ENCODE measurements at regions not wholly inside any gene's neighbourhood (a gene's known extent, or its start where the extent isn't known, plus 50 kb on each side); places are given as distances from the start of the nearest gene placed in this dataset.
"Not testable (repeated sequence)": the region's sequence is repeated elsewhere in the genome, so short reads cannot be mapped to it uniquely, and the experiment has no call there.

GRCh38 chr7:13728430-13728829 lies 261.0 kb downstream of the ETV1 start:
- H3K27me3 Mint-ChIP-seq (ENCODE audit: low read depth); H3K36me3 Mint-ChIP-seq (ENCODE audit: low read depth); H3K9me3 Mint-ChIP-seq; H3K4me1 Mint-ChIP-seq (ENCODE audit: low read depth); H3K4me3 Mint-ChIP-seq (ENCODE audit: low read depth); DNase-seq (ENCODE audit: low spot score); H3K27ac Mint-ChIP-seq; intact Hi-C loops (cut with micrococcal nuclease): not testable (repeated sequence)

GRCh38 chr7:13731643-13732042 lies 257.8 kb downstream of the ETV1 start:
- Mint-ChIP-seq H3K36me3 (ENCODE audit: low read depth) (no peaks in the 10 kb centered on the region), H3K27me3 (ENCODE audit: low read depth) (no peaks in the 10 kb centered on the region), H3K4me1 (ENCODE audit: low read depth) (no peaks in the 10 kb centered on the region), H3K27ac (no peak overlapping the region), H3K9me3 (no peaks in the 10 kb centered on the region), H3K4me3 (ENCODE audit: low read depth) (no peak overlapping the region)
- intact Hi-C loops (cut with micrococcal nuclease): no loop called here
- DNase-seq (ENCODE audit: low spot score): no peak

DNA sequence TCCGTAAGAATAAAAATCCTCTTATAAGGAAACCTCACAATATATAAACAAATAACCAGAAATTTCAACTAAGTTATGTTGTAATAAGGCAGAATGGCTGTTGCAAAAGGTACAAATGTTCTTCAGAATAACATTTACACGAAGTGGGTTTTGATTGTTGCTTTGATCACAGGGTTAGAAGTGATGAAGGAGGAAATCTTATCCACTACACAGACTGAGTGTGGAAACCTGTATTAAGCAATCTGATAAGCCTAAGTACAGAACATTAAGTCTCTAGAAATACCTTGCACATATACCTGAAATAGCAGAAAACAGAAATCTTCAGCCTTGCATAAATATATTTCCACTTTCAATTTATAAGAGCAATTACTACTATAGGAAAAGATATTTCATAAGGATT lies 251.9 kb downstream of the ETV1 start:
- Mint-ChIP-seq H3K36me3 (ENCODE audit: low read depth) (no peaks in the 10 kb centered on the region), H3K27me3 (ENCODE audit: low read depth) (no peaks in the 10 kb centered on the region), H3K27ac (no peak overlapping the region), H3K4me1 (ENCODE audit: low read depth) (no peaks in the 10 kb centered on the region), H3K4me3 (ENCODE audit: low read depth) (no peak overlapping the region), H3K9me3 (no peaks in the 10 kb centered on the region)
- intact Hi-C loops (cut with micrococcal nuclease): no loop called here
- no peak for DNase-seq (ENCODE audit: low spot score)

DNA sequence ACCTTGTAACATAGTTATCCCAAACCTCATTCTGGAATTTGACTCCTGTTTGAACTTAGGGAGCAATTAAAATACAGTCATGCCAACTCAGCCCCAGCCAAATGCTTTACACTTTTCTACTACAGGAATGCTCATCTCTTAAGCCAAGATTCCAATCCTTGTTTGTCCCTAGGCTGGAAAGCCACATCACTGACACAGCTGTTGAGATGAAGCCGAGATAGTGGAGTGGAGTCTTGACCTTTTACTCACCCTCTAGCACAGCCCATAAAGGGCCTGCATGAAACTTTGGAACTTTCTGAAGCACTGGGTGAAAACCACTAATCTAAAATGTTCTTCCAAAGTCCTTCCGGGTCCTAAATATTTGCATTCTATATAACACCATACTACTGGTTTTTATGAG lies 247.3 kb downstream of the ETV1 start:
- Mint-ChIP-seq H3K4me1 (ENCODE audit: low read depth) (no peaks in the 10 kb centered on the region), H3K9me3 (no peaks in the 10 kb centered on the region), H3K27ac (no peak overlapping the region), H3K27me3 (ENCODE audit: low read depth) (no peaks in the 10 kb centered on the region), H3K4me3 (ENCODE audit: low read depth) (no peak overlapping the region), H3K36me3 (ENCODE audit: low read depth) (no peaks in the 10 kb centered on the region)
- intact Hi-C loops (cut with micrococcal nuclease): no loop called here
- DNase-seq (ENCODE audit: low spot score): no peak

DNA sequence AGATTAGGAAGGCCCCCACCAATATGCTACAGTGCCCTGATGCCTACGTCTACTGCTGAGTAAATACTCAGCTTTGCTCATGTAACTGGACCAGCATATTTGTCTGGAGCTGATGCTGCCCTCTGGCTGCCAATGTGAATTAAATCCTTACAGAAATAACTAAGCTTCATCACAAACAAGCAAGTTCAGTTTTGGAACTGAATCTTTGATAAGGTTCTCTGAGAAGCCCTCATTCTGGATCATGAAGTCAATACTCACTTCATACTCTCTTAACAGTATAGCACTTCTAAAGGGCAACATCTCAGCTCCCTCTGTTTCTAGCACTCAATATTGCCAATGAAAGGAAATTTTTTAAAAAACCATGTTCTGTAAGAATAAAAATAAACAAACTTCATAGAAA lies 246.7 kb downstream of the ETV1 start:
- intact Hi-C loops (cut with micrococcal nuclease): no loop called here
- H3K4me1 Mint-ChIP-seq (ENCODE audit: low read depth): no peaks in the 10 kb centered on the region
- DNase-seq (ENCODE audit: low spot score): no peak
- no peaks in the 10 kb centered on the region for H3K9me3 Mint-ChIP-seq
- H3K36me3 Mint-ChIP-seq (ENCODE audit: low read depth): no peaks in the 10 kb centered on the region
- no peak overlapping the region for H3K4me3 Mint-ChIP-seq (ENCODE audit: low read depth)
- H3K27ac Mint-ChIP-seq: no peak overlapping the region
- no peaks in the 10 kb centered on the region for H3K27me3 Mint-ChIP-seq (ENCODE audit: low read depth)

GRCh38 chr7:13743226-13743625 lies 246.2 kb downstream of the ETV1 start:
- intact Hi-C loops (cut with micrococcal nuclease): no loop called here
- Mint-ChIP-seq H3K27ac (no peak overlapping the region), H3K27me3 (ENCODE audit: low read depth) (no peaks in the 10 kb centered on the region), H3K4me1 (ENCODE audit: low read depth) (no peaks in the 10 kb centered on the region), H3K9me3 (no peaks in the 10 kb centered on the region), H3K36me3 (ENCODE audit: low read depth) (no peaks in the 10 kb centered on the region), H3K4me3 (ENCODE audit: low read depth) (no peak overlapping the region)
- DNase-seq (ENCODE audit: low spot score): no peak

DNA sequence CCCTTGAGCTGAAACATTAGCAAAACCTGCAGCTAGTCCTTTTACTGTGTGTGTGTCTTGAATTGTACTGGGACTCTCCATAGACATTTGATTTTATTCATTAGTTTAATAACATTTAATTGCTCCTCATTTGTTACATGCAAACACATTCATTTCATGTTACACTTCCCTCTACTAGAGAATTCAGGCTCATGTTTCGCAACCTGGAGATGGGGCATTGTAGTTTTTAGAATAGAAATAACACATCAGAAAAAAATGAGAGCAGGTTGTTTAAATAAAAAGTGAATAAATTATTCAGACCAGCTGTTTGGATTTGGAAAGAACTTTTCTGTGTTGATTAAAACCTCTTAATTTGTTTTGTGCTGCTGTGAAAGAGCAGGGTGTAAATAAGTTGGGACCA lies 243.9 kb downstream of the ETV1 start:
- no peaks in the 10 kb centered on the region for H3K36me3 Mint-ChIP-seq (ENCODE audit: low read depth)

DNA sequence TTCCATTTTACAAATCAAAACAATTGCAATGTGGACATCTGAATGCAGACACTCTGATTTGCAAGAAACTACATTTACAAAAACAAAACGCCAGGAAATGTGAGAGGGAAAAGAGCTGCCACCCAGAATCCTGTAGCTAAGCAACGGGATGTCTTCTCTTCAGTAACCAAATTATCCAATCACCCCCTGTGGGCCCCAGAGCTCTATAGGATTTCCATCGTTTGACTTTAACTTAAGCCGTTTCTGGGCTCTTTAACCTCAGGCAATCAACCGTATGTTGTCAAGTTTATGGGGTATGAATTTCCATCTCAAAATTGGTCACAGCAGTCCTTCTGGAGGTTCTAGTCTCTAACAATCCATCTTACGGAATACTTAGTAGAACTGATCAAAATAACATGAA lies 240.5 kb downstream of the ETV1 start:
- Mint-ChIP-seq H3K9me3 (no peaks in the 10 kb centered on the region), H3K4me1 (ENCODE audit: low read depth) (no peaks in the 10 kb centered on the region), H3K27me3 (ENCODE audit: low read depth) (no peaks in the 10 kb centered on the region), H3K36me3 (ENCODE audit: low read depth) (no peaks in the 10 kb centered on the region), H3K4me3 (ENCODE audit: low read depth) (no peak overlapping the region), H3K27ac (no peak overlapping the region)
- intact Hi-C loops (cut with micrococcal nuclease): no loop called here
- DNase-seq (ENCODE audit: low spot score): no peak

More for the DNA sequence above, 243.9 kb downstream of the ETV1 start:
- Mint-ChIP-seq H3K9me3 (no peaks in the 10 kb centered on the region), H3K4me3 (ENCODE audit: low read depth) (no peak overlapping the region), H3K27me3 (ENCODE audit: low read depth) (no peaks in the 10 kb centered on the region), H3K27ac (no peak overlapping the region), H3K4me1 (ENCODE audit: low read depth) (no peaks in the 10 kb centered on the region)
- DNase-seq (ENCODE audit: low spot score): no peak
- intact Hi-C loops (cut with micrococcal nuclease): no loop called here

DNA sequence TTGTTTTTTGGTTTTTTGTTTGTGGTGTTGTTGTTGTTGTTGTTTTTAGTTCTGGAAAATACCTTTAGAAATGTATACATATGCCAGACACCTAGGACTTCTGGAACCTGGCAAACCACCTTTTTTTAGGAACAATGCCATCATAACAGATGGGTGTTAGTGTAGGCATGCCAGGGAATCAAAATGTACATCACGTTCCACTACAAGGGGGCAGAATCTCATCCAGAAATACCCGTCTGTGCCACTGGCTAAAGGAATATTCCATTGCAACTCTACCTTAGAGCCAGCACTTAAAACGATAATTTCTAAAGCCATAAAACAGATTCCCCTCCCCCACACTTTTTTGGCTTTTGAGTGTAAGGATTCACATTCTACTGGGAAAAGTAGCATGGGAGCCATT lies 239.8 kb downstream of the ETV1 start:
- Mint-ChIP-seq H3K4me3 (ENCODE audit: low read depth) (no peak overlapping the region), H3K27me3 (ENCODE audit: low read depth) (no peaks in the 10 kb centered on the region), H3K36me3 (ENCODE audit: low read depth) (no peaks in the 10 kb centered on the region), H3K9me3 (no peaks in the 10 kb centered on the region), H3K27ac (no peak overlapping the region), H3K4me1 (ENCODE audit: low read depth) (no peaks in the 10 kb centered on the region)
- intact Hi-C loops (cut with micrococcal nuclease): no loop called here
- DNase-seq (ENCODE audit: low spot score): no peak

- no peaks in the 10 kb centered on the region for H3K4me1 Mint-ChIP-seq (ENCODE audit: low read depth)
- intact Hi-C loops (cut with micrococcal nuclease): no loop called here
Observed at GRCh38 chr7:13751766-13752165, 237.7 kb downstream of the ETV1 start.

DNA sequence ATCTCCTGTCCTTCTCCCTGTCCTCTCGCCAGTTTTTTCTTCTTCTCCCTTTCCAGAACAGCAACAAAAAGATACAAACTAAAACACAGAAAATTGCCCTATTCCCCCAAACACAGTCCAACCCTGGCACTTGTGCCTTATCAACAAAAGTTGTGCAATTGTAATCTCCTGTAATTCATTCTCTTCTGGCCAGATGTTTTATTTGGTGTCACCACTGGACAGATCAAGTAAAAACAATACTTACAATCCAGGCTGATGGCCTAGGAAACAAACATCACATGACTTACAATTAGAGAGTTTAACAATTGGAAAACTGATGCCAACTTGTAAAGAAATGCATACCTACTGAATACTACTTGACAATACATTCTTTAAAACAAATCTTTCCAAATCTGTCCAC lies 231.6 kb downstream of the ETV1 start:
- H3K4me1 Mint-ChIP-seq (ENCODE audit: low read depth): no peaks in the 10 kb centered on the region
- H3K36me3 Mint-ChIP-seq (ENCODE audit: low read depth): no peaks in the 10 kb centered on the region
- no peak overlapping the region for H3K27ac Mint-ChIP-seq
- H3K4me3 Mint-ChIP-seq (ENCODE audit: low read depth): no peak overlapping the region
- H3K27me3 Mint-ChIP-seq (ENCODE audit: low read depth): no peaks in the 10 kb centered on the region
- intact Hi-C loops (cut with micrococcal nuclease): no loop called here
- H3K9me3 Mint-ChIP-seq: no peaks in the 10 kb centered on the region
- DNase-seq (ENCODE audit: low spot score): no peak

More at GRCh38 chr7:13751766-13752165, 237.7 kb downstream of the ETV1 start:
- no peaks in the 10 kb centered on the region for H3K36me3 Mint-ChIP-seq (ENCODE audit: low read depth)
- no peaks in the 10 kb centered on the region for H3K9me3 Mint-ChIP-seq
- H3K4me3 Mint-ChIP-seq (ENCODE audit: low read depth): no peak overlapping the region
- no peaks in the 10 kb centered on the region for H3K27me3 Mint-ChIP-seq (ENCODE audit: low read depth)
- H3K27ac Mint-ChIP-seq: no peak overlapping the region
- no peak for DNase-seq (ENCODE audit: low spot score)

GRCh38 chr7:13765853-13766252 lies 223.6 kb downstream of the ETV1 start:
- not testable (repeated sequence) for H3K27me3 Mint-ChIP-seq (ENCODE audit: low read depth); H3K9me3 Mint-ChIP-seq; H3K27ac Mint-ChIP-seq

DNA sequence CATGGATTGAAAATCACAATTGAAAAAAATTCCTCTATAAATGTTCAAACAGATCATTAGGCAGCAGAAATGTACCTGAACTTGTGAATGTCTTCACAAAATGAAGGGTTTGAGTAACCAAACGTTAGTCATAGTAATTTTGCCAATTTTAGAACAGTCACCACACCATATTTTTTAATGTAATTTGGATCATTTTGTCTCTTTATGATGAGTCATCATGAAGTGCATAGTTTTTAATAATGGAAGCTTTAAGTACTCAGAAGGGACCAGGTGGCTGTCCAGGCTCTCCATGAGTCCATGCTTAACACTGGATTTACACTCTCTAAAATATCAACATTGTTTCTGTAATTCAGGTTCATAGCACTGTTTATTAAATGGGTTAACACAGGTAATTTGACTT lies 219.2 kb downstream of the ETV1 start:
- Mint-ChIP-seq H3K4me3 (ENCODE audit: low read depth) (no peak overlapping the region), H3K36me3 (ENCODE audit: low read depth) (no peaks in the 10 kb centered on the region), H3K4me1 (ENCODE audit: low read depth) (no peaks in the 10 kb centered on the region), H3K9me3 (peaks cover under 1% of the 10 kb centered on the region), H3K27ac (no peak overlapping the region), H3K27me3 (ENCODE audit: low read depth) (no peaks in the 10 kb centered on the region)
- intact Hi-C loops (cut with micrococcal nuclease): no loop called here
- no peak for DNase-seq (ENCODE audit: low spot score)

More at GRCh38 chr7:13765853-13766252, 223.6 kb downstream of the ETV1 start:
- DNase-seq (ENCODE audit: low spot score); H3K36me3 Mint-ChIP-seq (ENCODE audit: low read depth); H3K4me1 Mint-ChIP-seq (ENCODE audit: low read depth); H3K4me3 Mint-ChIP-seq (ENCODE audit: low read depth); intact Hi-C loops (cut with micrococcal nuclease): not testable (repeated sequence)

GRCh38 chr7:13774976-13775375 lies 214.5 kb downstream of the ETV1 start:
- no peaks in the 10 kb centered on the region for H3K9me3 Mint-ChIP-seq
- no peaks in the 10 kb centered on the region for H3K4me1 Mint-ChIP-seq (ENCODE audit: low read depth)
- no peak overlapping the region for H3K27ac Mint-ChIP-seq
- DNase-seq (ENCODE audit: low spot score): no peak
- H3K27me3 Mint-ChIP-seq (ENCODE audit: low read depth): no peaks in the 10 kb centered on the region
- no peaks in the 10 kb centered on the region for H3K36me3 Mint-ChIP-seq (ENCODE audit: low read depth)
- no peak overlapping the region for H3K4me3 Mint-ChIP-seq (ENCODE audit: low read depth)
- intact Hi-C loops (cut with micrococcal nuclease): no loop called here

Data from activated T-helper 2 cell treated with anti-CD3 and anti-CD28 coated beads, Interferon-gamma antibody, Interleukin-2, Interleukin-4, amounts not matched to agents 10 μg/mL and 5 μg/mL and 100 μg/mL, durations not matched to agents 14 hours and 24 hours and 36 hours (primary cell).